A673 (cell line): ENCODE measurements at regions not wholly inside any gene's neighbourhood (a gene's known extent, or its start where the extent isn't known, plus 50 kb on each side); places are given as distances from the start of the nearest gene placed in this dataset.

Experiments
- BruUV-seq: library from RNA; stranded (reverse); fragments of 400-500 nt; replicated peaks from 2 replicates; lab custom pipeline; 2021; lab: Mats Ljungman, UMichigan
- CTCF ChIA-PET: fragments of 300-600 bp; sonication (Branson Sonifier 250); formaldehyde crosslinking; loops from one replicate; lab custom pipeline; 2022; ENCODE audit warnings: antibody characterized with exemption; lab: Charles Lee
- POLR2A ChIA-PET: fragments of 300-600 bp; sonication (Branson Sonifier 250); formaldehyde crosslinking; loops from one replicate; lab custom pipeline; 2022; ENCODE audit warnings: antibody characterized with exemption; ENCODE audit not compliant: low non-redundant PET; lab: Charles Lee
- DNase-seq: peaks from one replicate; pipeline ENCODE4 v3.0.0-alpha.2; 2015; ENCODE audit warnings: low spot score
- H3K27ac ChIP-seq: fragments of 200-600 bp; sonication (generic); 2 replicates; pipeline ENCODE4 v1.5.1; 2016; ENCODE audit warnings: mixed run types, low read depth, mild to moderate bottlenecking, mixed read lengths, antibody characterized with exemption, low read length; ENCODE audit not compliant: poor library complexity, severe bottlenecking
- H3K27me3 ChIP-seq: fragments of 200-600 bp; sonication (generic); replicated peaks from 2 replicates; pipeline ENCODE4 v1.6.1; 2017; ENCODE audit warnings: mixed run types, low read depth, mild to moderate bottlenecking, mixed read lengths, antibody characterized with exemption, low read length; ENCODE audit not compliant: insufficient read depth, poor library complexity
- H3K36me3 ChIP-seq: fragments of 200-600 bp; sonication (generic); 2 replicates; pipeline ENCODE4 v1.6.1; 2016; ENCODE audit warnings: mixed run types, mild to moderate bottlenecking, mixed read lengths, antibody characterized with exemption, low read length; ENCODE audit not compliant: insufficient read depth, poor library complexity, severe bottlenecking
- H3K4me1 ChIP-seq: fragments of 200-600 bp; sonication (generic); 2 replicates; pipeline ENCODE4 v1.6.1; 2017; ENCODE audit warnings: mixed run types, mild to moderate bottlenecking, mixed read lengths, antibody characterized with exemption, low read length; ENCODE audit not compliant: insufficient read depth, poor library complexity, severe bottlenecking
- H3K4me3 ChIP-seq: fragments of 200-600 bp; sonication (generic); 2 replicates; pipeline ENCODE4 v1.5.1; 2016; ENCODE audit warnings: low read depth, mixed run types, mild to moderate bottlenecking, mixed read lengths, low read length; ENCODE audit not compliant: poor library complexity, severe bottlenecking
- H3K9me3 ChIP-seq: fragments of 200-600 bp; sonication (generic); 2 replicates; pipeline ENCODE4 v1.6.1; 2016; ENCODE audit warnings: mixed run types, low read depth, mild to moderate bottlenecking, mixed read lengths, antibody characterized with exemption, low read length; ENCODE audit not compliant: poor library complexity, severe bottlenecking
- EZH2 ChIP-seq: fragments of 200-600 bp; sonication (generic); IDR thresholded peaks from 2 replicates; pipeline ENCODE4 v1.6.1; 2017; ENCODE audit warnings: borderline replicate concordance, low read depth, mild to moderate bottlenecking, mixed read lengths, antibody characterized with exemption, low read length; ENCODE audit not compliant: poor library complexity, severe bottlenecking
- intact Hi-C: fragments of 100-400 bp; cut with micrococcal nuclease; formaldehyde crosslinking; loops from one replicate; pipeline ENCODE4 v1.10.0; 2022; ENCODE audit not compliant: unreplicated experiment
- TF ChIP-seq, protein P1 (sequence below): fragments of 300-800, 200-600 bp; sonication (generic); conservative IDR thresholded peaks from 2 replicates; pipeline ENCODE4 v1.5.1; 2017; ENCODE audit warnings: low read depth, mild to moderate bottlenecking, antibody characterized with exemption, low read length, moderate library complexity, mixed read lengths

DNA sequence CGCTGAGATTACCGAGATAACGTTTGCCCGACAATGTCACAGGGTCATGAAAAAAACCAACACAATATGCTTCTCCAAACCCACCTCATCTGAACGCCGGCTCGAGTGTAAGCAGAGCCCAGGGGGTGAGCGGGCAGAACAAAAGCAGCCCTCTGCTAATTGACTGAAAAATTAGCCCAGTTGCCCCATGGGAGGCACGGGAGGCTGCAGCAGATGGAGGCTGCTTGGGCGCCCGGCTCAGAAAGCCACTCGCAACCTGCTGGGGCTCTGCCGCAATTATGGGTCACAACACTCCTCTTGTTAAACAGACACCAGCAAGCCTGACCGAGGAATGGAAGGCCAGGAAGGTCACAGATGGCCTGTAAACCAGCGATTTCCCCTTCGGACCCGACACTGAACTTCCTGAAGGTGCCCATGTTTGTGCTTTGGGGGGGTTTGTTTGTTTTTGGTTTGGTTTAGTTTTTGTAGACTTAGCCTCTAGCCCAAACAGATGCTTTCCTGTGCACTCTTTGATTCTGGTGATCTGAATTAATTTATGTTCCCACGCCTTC lies 104.6 kb upstream of the IRX1 start:
- no peak for DNase-seq
- ChIA-PET POLR2A (no interaction called here), CTCF (no interaction called here)
- Histone ChIP-seq H3K9me3 (peaks cover 23% of the 10 kb centered on the region), H3K36me3 (no peaks in the 10 kb centered on the region), H3K27me3 (no peaks in the 10 kb centered on the region), H3K27ac (no peak overlapping the region), H3K4me1 (no peaks in the 10 kb centered on the region), H3K4me3 (no peak overlapping the region)
- intact Hi-C loops = no loop called here
- BruUV-seq = no TSS peak
- no peak for TF ChIP-seq EZH2
- TF ChIP-seq, protein P1, sequence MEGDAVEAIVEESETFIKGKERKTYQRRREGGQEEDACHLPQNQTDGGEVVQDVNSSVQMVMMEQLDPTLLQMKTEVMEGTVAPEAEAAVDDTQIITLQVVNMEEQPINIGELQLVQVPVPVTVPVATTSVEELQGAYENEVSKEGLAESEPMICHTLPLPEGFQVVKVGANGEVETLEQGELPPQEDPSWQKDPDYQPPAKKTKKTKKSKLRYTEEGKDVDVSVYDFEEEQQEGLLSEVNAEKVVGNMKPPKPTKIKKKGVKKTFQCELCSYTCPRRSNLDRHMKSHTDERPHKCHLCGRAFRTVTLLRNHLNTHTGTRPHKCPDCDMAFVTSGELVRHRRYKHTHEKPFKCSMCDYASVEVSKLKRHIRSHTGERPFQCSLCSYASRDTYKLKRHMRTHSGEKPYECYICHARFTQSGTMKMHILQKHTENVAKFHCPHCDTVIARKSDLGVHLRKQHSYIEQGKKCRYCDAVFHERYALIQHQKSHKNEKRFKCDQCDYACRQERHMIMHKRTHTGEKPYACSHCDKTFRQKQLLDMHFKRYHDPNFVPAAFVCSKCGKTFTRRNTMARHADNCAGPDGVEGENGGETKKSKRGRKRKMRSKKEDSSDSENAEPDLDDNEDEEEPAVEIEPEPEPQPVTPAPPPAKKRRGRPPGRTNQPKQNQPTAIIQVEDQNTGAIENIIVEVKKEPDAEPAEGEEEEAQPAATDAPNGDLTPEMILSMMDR = no peak

DNA sequence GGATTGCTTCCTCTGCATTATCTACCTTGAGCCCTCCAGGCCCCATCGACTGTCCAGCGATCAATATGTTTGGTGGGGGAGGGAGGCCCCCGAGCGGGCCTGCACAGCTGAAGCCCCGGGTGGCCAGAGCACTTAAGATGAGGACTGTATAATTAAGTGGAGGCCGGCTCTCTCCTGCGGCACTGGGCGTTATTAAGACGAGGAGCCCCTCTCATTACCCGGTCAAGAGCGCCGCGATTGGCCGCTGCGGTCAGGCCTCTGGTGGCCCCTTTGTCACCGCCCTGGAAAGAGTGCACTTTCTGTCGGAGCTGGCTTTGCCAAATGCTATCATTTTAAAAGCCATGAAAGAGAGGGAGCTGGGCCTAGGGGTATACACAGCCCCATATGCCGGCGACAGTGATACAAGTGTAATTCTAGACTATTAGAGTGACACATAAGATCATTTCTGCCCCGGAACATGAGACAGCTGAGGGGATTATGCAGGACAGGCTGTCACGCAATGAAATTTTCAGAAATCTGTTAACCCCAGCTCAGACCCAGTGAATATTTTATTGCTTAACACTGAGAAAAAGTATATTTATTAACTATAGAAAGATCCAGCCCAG lies 106.3 kb upstream of the IRX1 start:
- POLR2A ChIA-PET = no interaction called here
- CTCF ChIA-PET = no interaction called here
- BruUV-seq = no TSS peak
- Histone ChIP-seq H3K27me3 (no peaks in the 10 kb centered on the region), H3K4me3 (no peak overlapping the region), H3K36me3 (no peaks in the 10 kb centered on the region), H3K9me3 (peaks cover 16% of the 10 kb centered on the region), H3K4me1 (no peaks in the 10 kb centered on the region), H3K27ac (no peak overlapping the region)
- DNase-seq = no peak
- intact Hi-C loops = no loop called here
- TF ChIP-seq EZH2 = no peak
- TF ChIP-seq, protein P1 = no peak

GRCh38 chr5:3484836-3485235 lies 110.8 kb upstream of the IRX1 start:
- no peak overlapping the region for H3K27ac ChIP-seq
- no peak overlapping the region for H3K4me3 ChIP-seq
- DNase-seq = no peak
- no peaks in the 10 kb centered on the region for H3K36me3 ChIP-seq
- peaks cover 17% of the 10 kb centered on the region for H3K9me3 ChIP-seq
- CTCF ChIA-PET = no interaction called here
- no peaks in the 10 kb centered on the region for H3K4me1 ChIP-seq
- POLR2A ChIA-PET = no interaction called here
- intact Hi-C loops = no loop called here
- no peak for TF ChIP-seq EZH2
- TF ChIP-seq, protein P1 = no peak
- BruUV-seq = no TSS peak
- no peaks in the 10 kb centered on the region for H3K27me3 ChIP-seq
